ENCODE measurements at regions not wholly inside any gene's neighbourhood (a gene's known extent, or its start where the extent isn't known, plus 50 kb on each side); places are given as distances from the start of the nearest gene placed in this dataset.

GRCh38 chr3:59380146-59380545, 330.3 kb upstream of the CFAP20DC start:
- TF ChIP-seq HDGF (IDR thresholded peaks at IDR 0.05; ENCODE audit: borderline replicate concordance) (no peak), NFRKB (IDR thresholded peaks at IDR 0.05) (no peak), FOXA1 (IDR thresholded peaks at IDR 0.05) (no peak), TARDBP (IDR thresholded peaks at IDR 0.05) (no peak), CTBP1 (IDR thresholded peaks at IDR 0.05; ENCODE audit: borderline replicate concordance) (no peak), BHLHE40 (IDR thresholded peaks at IDR 0.05; ENCODE audit: borderline replicate concordance) (no peak), ZNF384 (IDR thresholded peaks at IDR 0.05) (no peak)
